Esophagus squamous epithelium (tissue), 5 donors: ENCODE measurements at regions not wholly inside any gene's neighbourhood (a gene's known extent, or its start where the extent isn't known, plus 50 kb on each side); places are given as distances from the start of the nearest gene placed in this dataset.

Experiments used
- DNase-seq: peaks from one replicate; lab custom pipeline; 2025; lab: John Stamatoyannopoulos, UW
- H3K27ac ChIP-seq, 4 donors: fragments of 200-600 bp; sonication (generic); one replicate each; pipeline ENCODE4 v1.5.1; 2016 to 2019; ENCODE audit warnings: mild to moderate bottlenecking in 1 of 4
- H3K27me3 ChIP-seq, 4 donors: fragments of 200-600 bp; sonication (generic); 1 replicate in 3 of 4; 2 replicates in 1 of 4; pipeline versions ENCODE4 v1.5.1 to v1.6.0; 2017 to 2021; ENCODE audit warnings: antibody characterized with exemption in 1 of 4
- H3K36me3 ChIP-seq, 3 donors: fragments of 200-600 bp; sonication (generic); one replicate each; pipeline ENCODE4 v1.5.1; 2016 to 2019
- H3K4me1 ChIP-seq, 3 donors: fragments of 200-600 bp; sonication (generic); one replicate each; pipeline ENCODE4 v1.5.1; 2017 to 2019
- H3K4me3 ChIP-seq, 4 donors: fragments of 200-600 bp; sonication (generic); 1 replicate in 3 of 4; 2 replicates in 1 of 4; pipeline ENCODE4 v1.5.1; 2016 to 2019; ENCODE audit warnings: mild to moderate bottlenecking in 2 of 4, moderate library complexity in 1 of 4
- H3K9me3 ChIP-seq, 3 donors: fragments of 200-600 bp; sonication (generic); one replicate each; pipeline ENCODE4 v1.5.1; 2016 to 2019
- CTCF ChIP-seq, 6 experiments: fragments of 450-650 bp in 4 of 6; fragments of 200-600 bp in 2 of 6; sonication (generic) in 2 of 6; IDR thresholded peaks; one replicate each; pipeline ENCODE4 v1.5.1; 2016 to 2019; ENCODE audit warnings: antibody characterized with exemption in 6 of 6, mild to moderate bottlenecking in 4 of 6, moderate library complexity in 4 of 6
- POLR2A ChIP-seq, 4 donors: fragments of 450-650 bp; IDR thresholded peaks; one replicate each; pipeline ENCODE4 v1.6.1; 2017; ENCODE audit warnings: antibody characterized with exemption in 4 of 4, mild to moderate bottlenecking in 4 of 4, moderate library complexity in 3 of 4
- WGBS, 2 donors: methylation state at CpG; one replicate each; pipeline ENCODE4 v1.1.5; 2018; 5-methylcytosine and 5-hydroxymethylcytosine counted together
- intact Hi-C: fragments of 100-400 bp; cut with DNase I; formaldehyde crosslinking; loops from one replicate; pipeline ENCODE4 v1.15.0; 2022
- donor health status: DM: yes; HTN: yes; CAD: no.

GRCh38 chr6:1536526-1537429, 72.9 kb upstream of the FOXC1 start:
- H3K9me3 ChIP-seq: no peaks in the 10 kb centered on the region
- no peaks in the 10 kb centered on the region for H3K27me3 ChIP-seq
- intact Hi-C loops: no loop called here
- no peaks in the 10 kb centered on the region for H3K36me3 ChIP-seq
- no peak for DNase-seq
- TF ChIP-seq CTCF (IDR thresholded peaks at IDR 0.05): no peak
- H3K4me3 ChIP-seq: no peak overlapping the region
- no peaks in the 10 kb centered on the region for H3K4me1 ChIP-seq
- 83 to 86% methylated on average over 17 to 18 of the region's 21 CpGs for WGBS, 2 donors
- H3K27ac ChIP-seq: no peak overlapping the region

- no peak for TF ChIP-seq POLR2A (IDR thresholded peaks at IDR 0.05)
- TF ChIP-seq CTCF (IDR thresholded peaks at IDR 0.05): no peak
- DNase-seq: no peak
- H3K27ac ChIP-seq: peak overlapping the region in 1 of 4 donors; percentile 21
- H3K9me3 ChIP-seq: no peaks in the 10 kb centered on the region
- intact Hi-C loops: no loop called here
- WGBS, 2 donors: 61 to 72% methylated on average over 3 to 5 of the region's 5 CpGs
- no peaks in the 10 kb centered on the region for H3K27me3 ChIP-seq
- H3K36me3 ChIP-seq: no peaks in the 10 kb centered on the region
- H3K4me1 ChIP-seq: no peaks in the 10 kb centered on the region
- no peak overlapping the region for H3K4me3 ChIP-seq
Observed at GRCh38 chr6:1538369-1538768, 71.3 kb upstream of the FOXC1 start.

GRCh38 chr6:1538810-1539478, 70.8 kb upstream of the FOXC1 start:
- TF ChIP-seq POLR2A (IDR thresholded peaks at IDR 0.05): no peak
- TF ChIP-seq CTCF (IDR thresholded peaks at IDR 0.05): no peak
- Histone ChIP-seq H3K27ac (peak overlapping the region in 1 of 4 donors; percentile 21), H3K36me3 (no peaks in the 10 kb centered on the region), H3K27me3 (no peaks in the 10 kb centered on the region), H3K9me3 (no peaks in the 10 kb centered on the region), H3K4me3 (no peak overlapping the region), H3K4me1 (no peaks in the 10 kb centered on the region)
- intact Hi-C loops: no loop called here
- WGBS, 2 donors: 72 to 91% methylated on average over 10 to 15 of the region's 16 CpGs
- no peak for DNase-seq

GRCh38 chr6:1540864-1541521, 68.7 kb upstream of the FOXC1 start:
- Histone ChIP-seq H3K36me3 (peaks cover 0 to 11% (median 0%) of the 10 kb centered on the region in 3 donors), H3K27me3 (no peaks in the 10 kb centered on the region), H3K27ac (no peak overlapping the region), H3K9me3 (no peaks in the 10 kb centered on the region), H3K4me1 (no peaks in the 10 kb centered on the region), H3K4me3 (no peak overlapping the region)
- intact Hi-C loops: no loop called here
- TF ChIP-seq POLR2A (IDR thresholded peaks at IDR 0.05) (no peak), CTCF (IDR thresholded peaks at IDR 0.05) (no peak)
- WGBS, 2 donors: 91 to 94% methylated on average over 11 of the region's 11 CpGs
- DNase-seq: no peak

GRCh38 chr6:1542335-1542734, 67.4 kb upstream of the FOXC1 start:
- H3K27me3 ChIP-seq: no peaks in the 10 kb centered on the region
- H3K4me1 ChIP-seq: no peaks in the 10 kb centered on the region
- no peak for TF ChIP-seq POLR2A (IDR thresholded peaks at IDR 0.05)
- TF ChIP-seq CTCF (IDR thresholded peaks at IDR 0.05): no peak
- intact Hi-C loops: no loop called here
- H3K27ac ChIP-seq: no peak overlapping the region
- no peak overlapping the region for H3K4me3 ChIP-seq
- H3K36me3 ChIP-seq: peaks cover 0 to 23% (median 0%) of the 10 kb centered on the region in 3 donors
- no peak for DNase-seq
- H3K9me3 ChIP-seq: no peaks in the 10 kb centered on the region
